ENCODE measurements at regions not wholly inside any gene's neighbourhood (a gene's known extent, or its start where the extent isn't known, plus 50 kb on each side); places are given as distances from the start of the nearest gene placed in this dataset.

DNA sequence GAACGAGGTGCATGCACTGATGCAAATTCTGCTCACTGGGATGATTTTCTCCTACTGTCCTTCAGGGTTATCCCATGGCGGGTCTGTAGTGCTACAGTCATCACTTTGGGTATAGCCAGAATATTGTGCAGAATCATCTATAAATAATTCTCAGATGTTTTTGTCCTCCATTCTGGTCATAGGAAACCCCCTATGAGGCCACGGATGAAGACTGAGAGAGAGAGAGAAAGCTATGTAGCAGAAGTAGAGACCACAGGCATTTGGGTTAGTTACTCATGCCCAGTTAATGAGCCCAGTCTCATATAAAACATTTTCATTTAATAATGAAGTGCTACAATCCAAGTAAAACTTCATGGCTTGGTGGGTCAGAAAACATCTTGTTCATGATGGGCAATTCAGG, 145.1 kb upstream of the PLN start:
- H3K9me3 Mint-ChIP-seq: no peaks in the 10 kb centered on the region
- no peak overlapping the region for H3K27ac Mint-ChIP-seq
- ATAC-seq: no peak
- no peaks in the 10 kb centered on the region for H3K36me3 Mint-ChIP-seq
- no peak for DNase-seq (ENCODE audit: low spot score in 2 of 2)

GRCh38 chr6:118408863-118409262, 139.2 kb upstream of the PLN start:
- Mint-ChIP-seq H3K36me3 (peaks cover 0 to 23% of the 10 kb centered on the region in 2 donors), H3K9me3 (peaks cover 11 to 14% of the 10 kb centered on the region in 2 donors), H3K27ac (no peak overlapping the region)
- no peak for ATAC-seq
- no peak for DNase-seq (ENCODE audit: low spot score in 2 of 2)

- Mint-ChIP-seq H3K27ac (no peak overlapping the region), H3K9me3 (peaks cover 11 to 14% of the 10 kb centered on the region in 2 donors), H3K36me3 (peaks cover 0 to 23% of the 10 kb centered on the region in 2 donors)
- no peak for ATAC-seq
- no peak for DNase-seq (ENCODE audit: low spot score in 2 of 2)
These were observed 138.1 kb upstream of the PLN start for GRCh38 chr6:118410001-118410400.

Data from activated naive CD4-positive, alpha-beta T cell treated with anti-CD3 and anti-CD28 coated beads, Interleukin-2, amount 50 U/mL, for 72 hours (primary cell).